GM19467 (cell line): ENCODE measurements at regions not wholly inside any gene's neighbourhood (a gene's known extent, or its start where the extent isn't known, plus 50 kb on each side); places are given as distances from the start of the nearest gene placed in this dataset.

ENCODE experiments used
- ATAC-seq: cut with Tn5 transposase; IDR thresholded peaks from one replicate; pipeline ENCODE4 v1.9.1; 2021; ENCODE audit warnings: mild to moderate bottlenecking, moderate library complexity; ENCODE audit not compliant: unreplicated experiment

- ATAC-seq = no peak
These were observed 84.3 kb upstream of the UBL3 start for GRCh38 chr13:29934531-29935308.

GRCh38 chr13:29933401-29933800, 83.0 kb upstream of the UBL3 start:
- no peak for ATAC-seq

GRCh38 chr13:29931696-29932095, 81.3 kb upstream of the UBL3 start:
- ATAC-seq = no peak

DNA sequence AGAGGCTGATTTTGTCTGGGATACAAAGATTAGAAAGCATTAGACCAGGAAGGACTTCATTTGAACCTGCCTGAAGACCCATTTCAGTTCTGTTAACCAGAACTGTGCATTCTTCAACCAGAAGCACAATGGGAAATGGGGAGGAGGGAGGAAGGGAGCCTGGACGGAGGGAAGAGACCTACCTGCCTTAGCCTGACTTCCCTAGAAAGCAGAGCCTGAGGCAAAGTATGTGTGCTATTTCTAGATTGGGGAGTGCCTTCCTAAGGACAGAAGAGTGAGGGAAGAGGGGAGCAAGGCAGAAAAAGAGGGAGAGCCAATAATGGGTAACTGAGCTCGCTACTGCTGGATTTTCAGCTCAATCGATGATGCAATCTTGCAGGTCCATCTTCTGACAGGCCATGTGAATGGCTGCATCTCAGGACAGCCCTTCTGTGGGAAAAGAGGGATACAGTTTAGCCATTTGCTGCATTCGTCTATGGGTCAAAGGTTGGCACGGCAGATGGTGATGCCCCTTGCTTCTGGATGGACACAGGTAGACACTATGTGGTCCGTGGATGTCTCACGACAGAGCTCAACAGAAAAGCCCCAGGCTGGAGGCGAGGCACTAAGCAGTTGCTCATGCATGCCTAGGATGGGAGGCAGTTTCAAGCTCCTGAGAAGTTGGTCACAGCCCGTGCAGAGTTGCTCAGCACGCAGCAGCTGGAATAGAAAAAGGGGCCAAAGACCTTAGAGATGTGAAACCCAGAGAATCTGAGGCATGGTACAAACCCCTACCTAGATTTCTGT, 78.8 kb upstream of the UBL3 start:
- ATAC-seq = no peak

DNA sequence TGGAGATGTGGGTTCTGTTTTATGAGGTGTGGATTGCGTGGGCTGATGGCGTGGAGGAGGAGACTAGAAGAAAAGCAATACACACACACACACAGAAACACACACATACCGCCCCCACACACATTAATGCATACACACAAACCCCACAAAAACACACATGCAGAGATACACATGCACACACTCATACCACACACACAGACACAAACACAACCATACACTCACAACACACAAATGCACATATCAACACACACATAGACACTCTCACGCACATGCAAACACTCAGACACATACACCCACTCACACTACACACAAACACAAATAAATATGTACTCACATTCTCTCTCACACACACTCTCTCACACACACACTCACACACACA, 75.7 kb upstream of the UBL3 start:
- no peak for ATAC-seq

- no peak for ATAC-seq
These were observed 75.2 kb upstream of the UBL3 start for GRCh38 chr13:29925457-29926097.

DNA sequence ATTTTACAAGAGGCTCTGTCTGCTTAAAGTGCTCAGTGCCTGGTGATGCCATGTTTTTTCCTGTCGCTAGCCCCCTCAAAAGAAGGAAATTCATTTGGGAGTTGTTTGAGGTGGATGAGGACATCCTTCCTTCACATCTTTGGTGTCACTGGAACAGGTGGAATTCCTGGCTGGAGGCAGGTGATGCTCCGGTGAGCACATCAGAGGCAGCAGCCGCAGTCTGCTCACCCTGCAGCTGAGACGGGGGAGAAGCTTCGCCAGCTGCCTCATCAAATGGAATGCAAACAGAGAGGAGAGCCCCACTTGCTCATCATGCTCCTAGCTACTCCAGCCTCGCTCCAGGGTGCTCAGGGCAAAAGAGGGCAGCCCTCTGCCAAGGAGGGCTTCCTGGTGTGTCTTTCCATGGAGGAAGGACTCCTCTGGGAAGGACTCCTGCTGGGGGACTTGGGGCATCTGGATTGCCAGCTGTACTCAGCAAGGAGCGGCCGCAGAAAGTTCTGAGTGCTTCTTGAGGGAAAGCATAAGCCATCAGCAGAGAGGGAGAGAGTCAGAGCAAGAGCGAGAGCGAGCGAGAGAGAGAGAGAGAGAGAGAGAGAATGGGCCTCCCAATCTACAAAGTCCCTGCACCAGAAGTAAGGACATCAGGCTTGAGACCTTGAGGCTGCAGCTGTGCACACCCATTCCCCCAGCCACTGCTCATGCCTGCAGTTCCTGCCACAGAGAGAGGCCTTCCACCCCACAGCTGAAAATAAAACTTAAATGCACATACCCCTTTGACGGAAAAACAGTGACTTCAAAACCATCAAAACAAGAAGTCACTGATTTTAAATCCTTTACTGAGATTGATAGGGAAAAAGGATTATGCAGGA, 74.3 kb upstream of the UBL3 start:
- no peak for ATAC-seq

GRCh38 chr13:29923554-29924481, 73.4 kb upstream of the UBL3 start:
- no peak for ATAC-seq

GRCh38 chr13:29922896-29923295, 72.5 kb upstream of the UBL3 start:
- no peak for ATAC-seq

DNA sequence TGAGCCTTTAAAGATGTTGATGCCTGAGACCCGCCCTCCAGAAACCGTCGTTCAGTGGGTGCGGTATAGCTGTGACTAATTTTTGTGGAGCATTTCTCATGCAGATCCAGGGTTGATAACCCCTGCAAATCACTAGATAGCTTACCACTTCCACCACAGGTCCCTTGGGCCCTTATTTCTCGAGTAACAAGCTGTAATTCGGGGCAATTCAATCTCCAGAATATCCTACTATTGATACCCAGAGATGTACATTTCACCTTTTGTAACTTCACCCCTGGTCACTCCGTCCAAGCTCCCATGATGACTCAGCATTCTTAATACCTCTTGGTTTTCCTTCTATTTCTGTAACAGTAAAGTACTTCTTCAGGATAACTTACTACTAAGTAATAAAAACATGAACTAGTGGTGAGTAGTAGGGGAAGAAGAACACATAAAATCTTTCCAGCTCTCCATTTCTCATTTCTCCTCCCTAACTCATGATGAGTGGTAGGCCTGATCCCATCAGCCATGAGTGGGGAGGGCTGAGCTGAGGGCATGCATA, 71.9 kb upstream of the UBL3 start:
- no peak for ATAC-seq

DNA sequence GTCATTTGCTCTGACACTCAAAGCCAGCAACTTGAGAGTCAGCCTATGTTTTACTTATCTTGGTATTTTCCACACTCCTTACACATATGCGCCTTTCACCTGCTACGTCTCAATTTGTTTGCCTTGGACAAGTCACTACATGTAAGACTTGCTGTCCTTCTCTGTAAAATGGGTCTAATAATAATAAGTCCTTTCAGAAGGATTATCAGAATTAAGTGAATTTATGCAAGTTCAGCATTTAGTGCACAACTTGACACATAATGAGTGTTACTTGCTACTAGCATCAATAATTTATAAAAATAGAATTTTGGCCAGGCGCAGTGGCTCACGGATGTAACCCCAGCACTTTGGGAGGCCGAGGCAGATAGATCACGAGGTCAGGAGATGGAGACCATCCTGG, 71.1 kb upstream of the UBL3 start:
- ATAC-seq = no peak

DNA sequence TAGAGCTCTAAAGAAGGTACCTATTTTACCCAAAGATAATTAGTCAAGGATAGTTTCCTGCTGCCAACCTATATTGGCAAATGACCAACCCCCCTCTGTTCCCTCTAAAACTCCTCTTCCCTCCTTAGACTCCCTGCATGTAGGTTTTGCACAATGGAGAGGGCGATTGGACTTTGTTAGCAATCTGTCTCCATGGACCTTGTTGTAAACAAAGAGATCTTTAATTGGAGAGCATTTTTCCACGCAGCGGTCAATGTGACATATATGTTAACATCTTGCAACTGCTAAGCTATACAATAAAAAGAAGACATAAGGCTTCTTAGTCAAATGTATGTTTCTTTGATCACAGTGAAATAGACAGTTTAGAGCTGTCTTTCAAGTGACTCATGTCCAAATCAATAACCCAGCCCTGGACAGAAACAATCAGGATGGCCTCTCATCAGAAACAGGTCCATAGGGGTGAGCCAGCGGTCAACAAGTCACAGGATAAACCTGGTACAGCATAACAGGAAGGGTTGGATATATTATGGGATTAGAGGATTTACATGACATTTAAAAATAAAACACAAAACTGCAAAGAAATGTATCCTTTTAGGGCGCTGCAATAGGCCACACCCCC, 69.7 kb upstream of the UBL3 start:
- ATAC-seq = no peak

GRCh38 chr13:29918845-29919244, 68.4 kb upstream of the UBL3 start:
- no peak for ATAC-seq

- no peak for ATAC-seq
These were observed 67.2 kb upstream of the UBL3 start for GRCh38 chr13:29917650-29918049.

- no peak for ATAC-seq
These were observed 64.2 kb upstream of the UBL3 start for GRCh38 chr13:29914581-29914980.

DNA sequence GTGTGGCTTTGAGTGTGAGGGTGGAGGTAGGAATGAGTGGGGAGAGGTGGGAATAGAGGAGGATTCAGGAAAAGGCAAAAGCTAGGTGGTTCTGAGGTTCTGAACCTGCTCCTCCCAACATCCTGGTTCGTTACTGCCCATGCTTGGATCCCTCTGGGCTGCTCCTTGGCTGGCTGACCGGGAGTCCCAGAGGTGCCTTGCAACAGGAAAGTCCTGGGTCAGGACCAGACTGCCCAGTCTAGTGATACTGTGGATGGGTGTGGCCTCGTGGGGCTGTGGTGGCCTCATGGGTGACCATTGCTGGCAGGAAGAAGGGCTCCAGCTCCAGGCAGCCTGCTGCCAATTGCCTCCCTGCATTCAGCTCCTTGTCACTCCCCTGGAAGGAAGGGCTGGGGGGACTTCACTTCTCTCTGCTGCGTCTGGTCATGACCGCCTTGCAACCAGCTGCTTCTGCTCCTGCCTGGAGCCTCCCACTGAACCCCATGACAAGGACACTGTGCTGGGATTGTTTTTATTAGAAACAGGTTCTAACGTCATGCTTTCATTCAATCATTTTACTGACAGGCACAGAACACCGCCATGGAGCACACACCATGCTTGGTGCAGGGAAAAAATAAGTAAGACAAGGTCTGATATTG, 61.5 kb upstream of the UBL3 start:
- no peak for ATAC-seq

GRCh38 chr13:29909975-29910674, 59.7 kb upstream of the UBL3 start:
- no peak for ATAC-seq

GRCh38 chr13:29909081-29909730, 58.8 kb upstream of the UBL3 start:
- no peak for ATAC-seq
